ENCODE measurements at regions not wholly inside any gene's neighbourhood (a gene's known extent, or its start where the extent isn't known, plus 50 kb on each side); places are given as distances from the start of the nearest gene placed in this dataset.

GRCh38 chr13:47794963-47795362 lies 206.1 kb downstream of the SUCLA2 start:
- Histone ChIP-seq H3K27ac (no peak overlapping the region), H3K9me3 (no peaks in the 10 kb centered on the region), H3K4me1 (no peaks in the 10 kb centered on the region), H3K36me3 (no peaks in the 10 kb centered on the region), H3K4me3 (no peak overlapping the region), H3K27me3 (no peaks in the 10 kb centered on the region)
- TF ChIP-seq POLR2A (IDR thresholded peaks at IDR 0.05) (no peak), CTCF (IDR thresholded peaks at IDR 0.05) (peak in 1 of 4 experiments; percentile 14)
- no peak for DNase-seq
- intact Hi-C loops (cut with DNase I; ENCODE audit: low total_unique reads): no loop called here

GRCh38 chr13:47790755-47791154 lies 210.3 kb downstream of the SUCLA2 start:
- no peak overlapping the region for H3K27ac ChIP-seq
- TF ChIP-seq POLR2A (IDR thresholded peaks at IDR 0.05): no peak
- no peak for TF ChIP-seq CTCF (IDR thresholded peaks at IDR 0.05)
- no peaks in the 10 kb centered on the region for H3K4me1 ChIP-seq
- intact Hi-C loops (cut with DNase I; ENCODE audit: low total_unique reads): no loop called here
- H3K9me3 ChIP-seq: no peaks in the 10 kb centered on the region
- no peaks in the 10 kb centered on the region for H3K36me3 ChIP-seq
- no peak for DNase-seq
- no peak overlapping the region for H3K4me3 ChIP-seq
- no peaks in the 10 kb centered on the region for H3K27me3 ChIP-seq

- DNase-seq: no peak
- no peak overlapping the region for H3K4me3 ChIP-seq
- TF ChIP-seq CTCF (IDR thresholded peaks at IDR 0.05): no peak
- no peaks in the 10 kb centered on the region for H3K9me3 ChIP-seq
- H3K27ac ChIP-seq: no peak overlapping the region
- intact Hi-C loops (cut with DNase I; ENCODE audit: low total_unique reads): no loop called here
- no peaks in the 10 kb centered on the region for H3K36me3 ChIP-seq
- no peaks in the 10 kb centered on the region for H3K4me1 ChIP-seq
- H3K27me3 ChIP-seq: no peaks in the 10 kb centered on the region
These were observed 212.2 kb downstream of the SUCLA2 start for GRCh38 chr13:47788844-47789243.

GRCh38 chr13:47774671-47774994 lies 226.4 kb downstream of the SUCLA2 start:
- H3K9me3 ChIP-seq: no peaks in the 10 kb centered on the region
- intact Hi-C loops (cut with DNase I; ENCODE audit: low total_unique reads): no loop called here

GRCh38 chr13:47764817-47765216 lies 236.3 kb downstream of the SUCLA2 start:
- TF ChIP-seq POLR2A (IDR thresholded peaks at IDR 0.05) (no peak), CTCF (IDR thresholded peaks at IDR 0.05) (no peak)
- no peak for DNase-seq
- Histone ChIP-seq H3K36me3 (no peaks in the 10 kb centered on the region), H3K9me3 (no peaks in the 10 kb centered on the region), H3K27ac (no peak overlapping the region), H3K4me3 (no peak overlapping the region), H3K27me3 (no peaks in the 10 kb centered on the region), H3K4me1 (no peaks in the 10 kb centered on the region)
- intact Hi-C loops (cut with DNase I; ENCODE audit: low total_unique reads): no loop called here

More at GRCh38 chr13:47774671-47774994, 226.4 kb downstream of the SUCLA2 start:
- H3K36me3 ChIP-seq: no peaks in the 10 kb centered on the region
- H3K4me1 ChIP-seq: no peaks in the 10 kb centered on the region
- no peak overlapping the region for H3K27ac ChIP-seq
- no peak for TF ChIP-seq CTCF (IDR thresholded peaks at IDR 0.05)
- TF ChIP-seq POLR2A (IDR thresholded peaks at IDR 0.05): no peak
- H3K4me3 ChIP-seq: no peak overlapping the region
- no peaks in the 10 kb centered on the region for H3K27me3 ChIP-seq
- DNase-seq: no peak
